NCI-H345 treated with DMSO at 0.1 percent for 48 hours (cell line): ENCODE measurements at regions not wholly inside any gene's neighbourhood (a gene's known extent, or its start where the extent isn't known, plus 50 kb on each side); places are given as distances from the start of the nearest gene placed in this dataset.

Experiments used
- DNase-seq: peaks from one replicate; lab custom pipeline; 2025; ENCODE audit not compliant: unreplicated experiment; lab: John Stamatoyannopoulos, UW

DNA sequence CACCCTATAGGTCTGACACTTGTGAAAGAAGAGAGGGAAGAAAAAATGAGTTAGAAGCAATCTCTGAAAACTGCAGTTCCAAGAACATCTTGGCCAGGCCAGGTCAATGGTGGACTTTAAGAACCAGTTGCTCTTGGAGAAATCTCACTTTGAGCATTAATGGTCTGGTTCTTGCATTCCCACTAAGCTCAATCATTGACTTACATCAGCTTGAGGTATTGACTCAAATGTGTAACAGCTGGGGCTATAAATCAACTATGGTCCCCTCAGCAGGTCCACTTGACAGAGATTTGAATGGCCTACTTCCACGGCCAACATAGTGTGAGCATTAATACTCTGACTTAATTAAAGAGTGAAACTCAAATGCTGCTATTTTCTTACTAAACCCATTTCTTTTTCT is 357.8 kb upstream of the RGMB start:
- DNase-seq, result no peak

GRCh38 chr5:98416541-98416940 is 356.9 kb upstream of the RGMB start:
- no peak for DNase-seq

GRCh38 chr5:98419825-98420224 is 353.6 kb upstream of the RGMB start:
- DNase-seq, result no peak

GRCh38 chr5:98424681-98425450 is 348.6 kb upstream of the RGMB start:
- DNase-seq, result no peak

- DNase-seq, result no peak
Measured at GRCh38 chr5:98425640-98426039, 347.8 kb upstream of the RGMB start.

GRCh38 chr5:98428806-98429205 is 344.7 kb upstream of the RGMB start:
- no peak for DNase-seq

- no peak for DNase-seq
Measured at GRCh38 chr5:98432378-98432777, 341.1 kb upstream of the RGMB start.

GRCh38 chr5:98433022-98433421 is 340.4 kb upstream of the RGMB start:
- DNase-seq, result no peak

- DNase-seq, result no peak
Measured at GRCh38 chr5:98433673-98434072, 339.8 kb upstream of the RGMB start.

GRCh38 chr5:98436667-98437066 is 336.8 kb upstream of the RGMB start:
- DNase-seq, result no peak

DNA sequence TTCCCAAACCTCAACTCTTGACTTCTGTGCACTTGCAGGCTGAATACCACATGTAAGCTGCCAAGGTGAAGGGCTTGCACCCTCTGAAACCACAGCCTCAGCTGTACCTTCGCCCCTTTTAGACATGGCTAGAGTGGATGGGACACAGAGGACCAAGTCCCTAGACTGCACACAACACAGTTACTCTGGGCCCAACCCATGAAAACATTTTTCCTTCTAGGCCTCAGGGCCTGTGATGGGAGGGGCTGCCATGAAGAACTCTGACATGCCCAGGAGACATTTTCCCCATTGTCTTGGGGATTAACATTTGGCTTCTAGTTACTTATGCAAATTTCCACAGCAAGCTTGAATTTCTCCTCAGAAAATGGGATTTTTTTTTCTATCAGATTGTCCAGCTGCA is 331.0 kb upstream of the RGMB start:
- DNase-seq, result no peak

DNA sequence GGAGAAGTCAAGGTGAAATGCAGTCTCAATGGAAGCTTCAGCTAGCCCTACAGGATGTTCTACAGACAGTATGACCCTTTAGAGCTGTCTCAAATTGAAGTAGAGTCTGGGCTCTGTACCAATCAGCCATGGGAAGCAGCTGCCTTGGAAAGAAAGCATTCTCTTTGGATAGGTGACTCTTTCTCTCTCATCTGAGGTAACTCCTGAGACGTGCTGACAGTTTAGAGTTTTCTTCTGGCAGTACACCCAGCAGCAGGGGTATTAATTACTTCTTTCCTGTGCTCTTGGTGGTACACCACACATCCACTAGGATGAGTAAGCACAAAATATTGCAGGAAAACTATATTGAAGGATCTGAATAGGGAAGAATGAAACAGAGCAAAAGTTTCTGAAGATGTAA is 329.6 kb upstream of the RGMB start:
- DNase-seq, result no peak

- no peak for DNase-seq
Measured at GRCh38 chr5:98453296-98453695, 320.2 kb upstream of the RGMB start.

DNA sequence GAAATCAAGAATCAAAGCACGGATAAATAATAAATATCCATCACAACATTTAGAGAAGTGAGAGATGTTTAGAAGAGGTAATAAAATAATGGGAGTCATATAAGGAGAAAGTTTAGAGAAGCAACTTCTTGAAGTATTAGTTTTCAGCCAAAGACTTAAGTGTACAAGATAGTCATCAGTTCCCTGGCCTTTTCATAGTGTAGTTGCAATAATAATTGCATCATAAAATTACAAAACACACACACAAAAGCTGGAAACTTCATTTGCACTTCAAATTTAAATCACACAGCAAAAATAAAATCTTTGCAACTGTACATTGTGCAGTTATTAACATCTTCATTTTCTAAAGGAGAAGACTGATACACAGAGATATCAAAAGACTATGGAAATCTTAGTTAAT is 319.1 kb upstream of the RGMB start:
- no peak for DNase-seq

GRCh38 chr5:98454904-98455303 is 318.6 kb upstream of the RGMB start:
- no peak for DNase-seq

GRCh38 chr5:98455665-98456064 is 317.8 kb upstream of the RGMB start:
- DNase-seq, result no peak

DNA sequence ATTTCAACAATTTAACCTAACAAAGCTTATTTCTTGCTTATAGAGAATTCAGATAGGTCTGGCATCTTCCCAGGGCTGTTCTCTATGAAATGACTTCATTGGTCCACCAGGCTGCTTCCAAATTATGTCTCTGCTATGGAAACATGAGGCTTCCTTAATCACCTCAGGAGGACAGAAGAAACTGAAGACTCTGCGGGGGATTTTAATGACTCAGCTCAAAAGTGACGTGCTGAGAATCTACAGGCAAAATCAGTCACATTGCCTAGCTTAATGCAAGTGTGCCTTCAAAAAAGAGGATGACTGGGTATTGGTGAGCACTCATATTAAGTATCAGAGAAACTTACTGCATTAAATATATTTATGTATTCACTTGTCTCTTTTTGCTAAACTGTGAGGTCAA is 315.5 kb upstream of the RGMB start:
- DNase-seq, result no peak

DNA sequence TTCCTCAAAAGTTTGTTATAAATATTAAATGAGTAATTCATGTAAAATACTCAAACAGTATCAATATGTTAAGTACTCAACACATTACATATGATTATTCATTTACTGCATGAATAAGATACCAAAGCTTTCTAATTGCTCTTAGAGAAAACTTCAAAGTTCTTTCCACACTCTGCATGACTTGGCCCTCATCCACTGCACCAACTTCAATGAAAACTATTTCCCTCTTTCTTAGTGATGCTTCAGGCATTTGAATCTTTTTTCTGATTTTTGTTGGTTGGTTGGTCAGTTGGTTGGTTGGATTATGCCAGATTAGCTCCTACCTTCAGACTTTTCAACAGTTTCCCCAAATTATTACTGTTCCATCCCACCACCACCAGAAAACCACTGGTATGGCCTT is 314.7 kb upstream of the RGMB start:
- DNase-seq, result no peak

- no peak for DNase-seq
Measured at GRCh38 chr5:98460536-98460935, 312.9 kb upstream of the RGMB start.

DNA sequence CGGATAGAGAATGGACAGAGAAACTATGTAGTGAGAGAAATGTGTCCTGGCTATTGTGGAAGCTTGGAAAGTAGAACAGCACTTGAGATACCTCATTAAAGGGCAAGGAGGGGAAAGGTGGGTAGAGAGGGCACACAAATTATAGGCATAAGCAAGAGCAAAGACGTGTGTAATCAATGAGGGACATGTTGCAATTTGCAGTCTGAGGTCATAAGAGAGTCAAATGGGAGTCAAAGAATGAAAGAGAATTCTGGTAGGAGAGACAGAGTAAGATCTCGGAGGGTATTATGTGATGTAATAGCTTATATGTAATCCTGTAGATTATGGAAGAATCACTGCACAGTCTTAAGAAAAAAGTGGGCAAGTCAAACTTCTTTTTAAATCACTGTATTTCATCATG is 312.0 kb upstream of the RGMB start:
- no peak for DNase-seq

GRCh38 chr5:98463222-98463621 is 310.2 kb upstream of the RGMB start:
- no peak for DNase-seq

- no peak for DNase-seq
Measured at GRCh38 chr5:98463676-98464075, 309.8 kb upstream of the RGMB start.

- no peak for DNase-seq
Measured at GRCh38 chr5:98464737-98465330, 308.6 kb upstream of the RGMB start.
